NCI-H774 (cell line): ENCODE measurements at regions not wholly inside any gene's neighbourhood (a gene's known extent, or its start where the extent isn't known, plus 50 kb on each side); places are given as distances from the start of the nearest gene placed in this dataset.

Experiments used
- DNase-seq: peaks from one replicate; lab custom pipeline; 2025; lab: John Stamatoyannopoulos, UW

- DNase-seq, result no peak
Observed at GRCh38 chr5:71948206-71948605, 159.1 kb upstream of the MAP1B start.

- DNase-seq, result no peak
Observed at GRCh38 chr5:71949772-71950171, 157.5 kb upstream of the MAP1B start.

GRCh38 chr5:71953866-71954265 is 153.4 kb upstream of the MAP1B start:
- DNase-seq, result no peak

DNA sequence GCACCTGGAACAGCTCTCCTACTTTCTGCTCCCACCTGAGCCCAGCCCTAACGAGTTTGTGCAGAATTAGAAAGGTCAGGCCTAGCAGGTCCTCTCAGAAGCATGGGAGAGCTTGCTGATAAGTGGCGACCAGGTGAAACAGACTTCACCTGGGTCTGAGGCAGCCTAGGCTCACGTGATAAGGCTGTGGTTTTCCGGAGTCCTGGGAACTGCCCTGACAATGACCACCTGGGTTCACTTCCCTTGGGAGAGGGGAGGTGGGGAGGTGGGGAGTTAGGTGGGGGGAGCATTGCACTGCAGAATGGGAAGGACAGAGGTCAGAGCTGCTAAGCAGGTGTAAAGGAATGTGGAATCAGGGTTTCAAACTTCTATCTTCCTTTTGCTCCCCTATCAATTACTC is 152.9 kb upstream of the MAP1B start:
- no peak for DNase-seq

DNA sequence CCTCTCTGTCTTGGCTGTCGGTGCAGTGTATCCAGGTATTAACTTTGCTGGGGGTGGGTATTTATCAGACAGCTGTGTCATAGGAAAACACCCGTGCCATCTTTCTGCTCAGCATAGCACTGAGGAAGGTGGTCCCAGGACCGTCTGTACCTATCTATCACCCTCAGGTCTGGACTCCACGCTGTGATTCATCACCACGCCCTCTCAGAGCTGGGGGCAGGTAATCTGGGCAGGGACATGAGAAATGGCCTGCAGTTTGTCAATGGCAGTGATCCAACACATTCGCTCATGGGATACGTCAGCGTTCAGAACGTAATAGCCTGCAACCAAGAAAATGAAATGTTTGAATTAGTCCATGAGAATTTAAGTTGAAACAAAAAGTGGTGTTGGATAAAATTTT is 151.6 kb upstream of the MAP1B start:
- no peak for DNase-seq

GRCh38 chr5:71957292-71957898 is 149.9 kb upstream of the MAP1B start:
- no peak for DNase-seq

DNA sequence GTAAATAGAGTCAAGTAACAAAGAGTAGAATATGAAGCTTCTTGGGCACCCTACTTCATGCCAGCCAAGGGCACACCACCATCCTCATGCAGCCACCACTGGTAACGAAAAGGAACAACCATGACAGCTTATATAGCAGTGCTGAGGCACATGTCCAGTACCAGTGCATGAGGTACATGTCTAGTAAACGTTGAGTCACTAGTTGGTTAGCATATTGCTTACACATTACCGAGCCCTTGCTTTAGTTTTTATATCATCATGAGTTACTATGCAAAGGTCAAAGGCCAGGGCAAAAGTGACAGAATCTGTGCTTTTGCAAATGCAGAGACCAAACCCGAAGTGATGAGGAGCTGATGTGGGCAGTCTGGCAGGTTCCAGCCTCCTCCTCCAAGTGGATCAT is 147.1 kb upstream of the MAP1B start:
- no peak for DNase-seq

DNA sequence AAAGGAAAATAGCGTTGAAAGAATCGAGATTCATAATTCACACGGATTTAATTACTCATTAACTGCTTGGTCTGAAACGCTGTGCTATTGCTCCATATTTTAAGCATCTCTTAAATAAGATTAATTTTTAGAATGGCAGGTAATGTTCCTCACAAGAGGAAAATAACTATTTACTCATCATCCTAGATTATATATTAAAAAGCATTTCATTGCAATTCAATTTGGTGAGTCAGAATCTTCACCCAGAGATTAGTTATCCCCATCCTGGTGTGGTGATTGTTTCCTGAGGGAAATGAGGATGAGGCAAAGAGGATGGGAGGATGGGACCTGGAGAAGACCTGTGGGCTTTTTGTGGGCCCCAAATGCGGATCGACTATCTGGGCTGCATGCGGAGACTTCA is 145.5 kb upstream of the MAP1B start:
- no peak for DNase-seq

GRCh38 chr5:71969460-71969859 is 137.8 kb upstream of the MAP1B start:
- no peak for DNase-seq

- DNase-seq, result no peak
Observed at GRCh38 chr5:71971862-71972261, 135.4 kb upstream of the MAP1B start.

DNA sequence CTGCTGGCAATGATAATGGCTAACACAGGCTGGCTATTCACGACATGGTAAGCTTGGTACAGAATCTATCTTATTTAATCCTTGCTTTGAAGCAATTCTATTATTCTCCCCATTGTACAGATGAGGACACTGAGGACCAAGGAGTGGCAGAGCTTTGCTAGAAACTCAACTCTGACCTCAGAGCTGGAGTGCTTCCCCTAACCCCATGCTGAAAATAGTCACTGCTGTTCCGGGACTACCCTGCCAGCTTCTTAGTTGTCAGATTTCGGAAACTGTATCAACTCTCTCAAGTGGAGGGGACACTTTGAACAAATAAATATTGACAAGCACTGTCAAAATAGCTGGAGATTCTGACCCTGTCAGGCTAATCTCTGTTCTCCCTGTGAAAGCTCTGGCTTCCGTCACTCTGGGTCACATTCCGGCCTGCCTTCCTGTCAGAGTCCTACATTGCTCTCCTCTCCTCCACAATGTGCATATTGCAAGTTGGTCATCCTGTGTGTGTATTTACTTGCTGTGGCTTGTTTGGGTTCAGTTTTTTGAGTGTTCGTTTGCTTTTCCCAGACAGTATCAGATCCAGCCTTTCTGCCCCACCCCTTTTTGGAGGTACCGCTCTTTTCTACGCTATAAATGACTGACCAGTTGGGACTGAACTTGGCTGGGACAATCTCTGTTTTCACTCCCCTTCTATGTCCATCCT is 134.3 kb upstream of the MAP1B start:
- no peak for DNase-seq

DNA sequence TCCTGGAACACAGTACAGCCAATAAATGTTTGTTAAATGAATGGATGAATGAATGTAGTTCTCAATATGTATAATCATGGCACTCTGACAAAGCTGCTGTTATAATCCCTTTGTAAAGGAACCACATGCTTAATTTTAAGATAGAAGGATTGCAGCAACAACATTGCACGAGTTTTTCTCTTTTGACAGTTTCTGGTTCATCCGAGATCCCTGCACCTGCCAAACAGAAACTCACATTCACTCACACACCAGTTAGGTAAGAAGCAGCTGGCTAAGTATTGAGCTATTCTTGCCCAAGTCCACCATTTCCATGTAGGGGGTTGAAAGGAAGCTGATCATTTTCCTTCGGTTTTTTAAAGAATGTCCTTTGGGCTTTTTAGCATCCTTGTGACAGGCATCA is 133.7 kb upstream of the MAP1B start:
- DNase-seq, result no peak

GRCh38 chr5:71974165-71974564 is 133.1 kb upstream of the MAP1B start:
- DNase-seq, result no peak

DNA sequence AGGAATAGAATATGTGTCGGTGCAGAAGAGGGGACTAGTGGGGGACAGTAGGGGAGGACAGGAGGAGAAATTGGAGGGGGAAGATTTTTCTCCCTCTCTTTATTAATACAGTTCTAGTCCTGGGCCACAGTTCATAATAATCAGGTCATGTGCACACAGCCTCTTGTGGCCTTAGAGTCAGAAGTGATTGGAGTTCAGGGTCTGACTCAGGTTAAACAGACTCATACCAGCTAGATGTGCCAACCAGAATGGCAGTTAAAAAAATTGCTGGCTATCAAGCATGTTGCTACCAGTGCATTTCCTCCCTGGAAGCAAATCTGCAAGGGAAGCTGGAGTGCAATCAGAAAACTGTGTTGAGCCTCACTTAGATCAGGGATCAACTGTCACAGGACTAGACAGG is 132.7 kb upstream of the MAP1B start:
- no peak for DNase-seq

DNA sequence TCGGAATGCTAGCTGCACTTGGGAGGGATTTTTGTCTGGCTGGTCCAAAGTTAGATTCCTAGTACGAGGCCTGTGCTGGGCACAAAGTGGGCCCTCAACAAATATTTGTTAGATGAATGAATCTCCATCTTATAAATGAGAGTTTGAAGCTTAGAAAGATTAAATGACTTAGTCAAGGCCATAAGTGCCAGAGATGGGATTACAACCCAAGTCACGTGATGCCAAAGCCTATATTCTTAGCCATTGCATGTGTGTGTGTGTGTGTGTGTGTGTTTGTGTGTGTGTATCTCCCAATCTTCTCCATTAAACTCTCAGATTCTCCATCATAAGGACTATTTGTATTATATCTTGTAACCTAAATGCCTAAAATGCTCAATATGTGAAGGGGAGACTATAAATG is 130.8 kb upstream of the MAP1B start:
- no peak for DNase-seq

GRCh38 chr5:71977311-71977710 is 130.0 kb upstream of the MAP1B start:
- DNase-seq, result no peak

- DNase-seq, result no peak
Observed at GRCh38 chr5:71978216-71978615, 129.1 kb upstream of the MAP1B start.

DNA sequence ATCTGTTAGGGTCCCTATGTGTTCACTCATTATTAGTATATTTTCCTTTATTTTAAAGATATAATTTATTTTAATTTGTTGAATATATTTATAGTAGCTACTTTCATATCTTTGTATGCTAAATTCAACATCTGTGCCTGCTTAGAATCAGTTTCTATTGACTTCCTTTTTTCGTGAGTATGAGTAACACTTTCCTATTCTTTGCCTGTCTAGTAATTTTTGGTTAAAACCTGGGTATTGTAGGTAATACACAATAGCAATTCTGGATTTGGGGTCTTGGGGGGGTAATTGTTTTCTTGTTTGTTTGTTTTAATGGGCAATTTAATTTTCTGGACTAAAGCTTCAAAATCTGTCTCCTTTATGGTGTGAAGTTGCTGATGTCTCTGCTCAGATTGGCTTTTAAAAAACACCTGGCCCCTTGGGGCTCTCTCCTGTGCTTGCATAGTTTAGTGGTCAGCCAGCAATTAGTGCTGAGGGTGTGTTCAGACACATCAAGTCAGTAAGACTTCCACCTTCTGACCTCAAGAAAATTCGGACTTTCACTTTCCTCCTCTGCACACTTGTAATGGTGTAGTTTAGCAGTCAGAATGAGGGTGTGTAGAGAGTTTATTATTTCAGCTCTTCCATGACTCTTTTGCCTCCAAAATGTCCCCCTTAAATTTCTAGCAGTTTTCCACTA is 124.4 kb upstream of the MAP1B start:
- DNase-seq, result no peak

DNA sequence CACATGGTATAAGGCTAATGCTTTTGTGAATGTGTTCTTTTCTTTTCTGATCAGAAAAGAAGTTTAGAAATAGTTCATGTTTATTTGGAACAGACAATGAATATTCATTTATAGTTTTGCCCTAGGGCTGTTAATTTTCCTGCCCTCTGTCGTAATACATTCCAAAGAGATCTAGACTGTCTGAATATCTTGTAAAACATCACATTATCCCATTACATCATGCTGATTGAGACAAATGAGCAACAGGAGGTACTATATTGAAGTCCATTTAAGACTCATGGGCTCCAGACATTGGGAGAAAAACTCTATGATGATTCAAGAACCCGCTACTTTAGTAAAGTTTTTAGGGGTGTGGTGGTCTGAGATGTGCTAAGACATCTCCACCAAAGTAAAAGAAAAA is 121.2 kb upstream of the MAP1B start:
- no peak for DNase-seq

DNA sequence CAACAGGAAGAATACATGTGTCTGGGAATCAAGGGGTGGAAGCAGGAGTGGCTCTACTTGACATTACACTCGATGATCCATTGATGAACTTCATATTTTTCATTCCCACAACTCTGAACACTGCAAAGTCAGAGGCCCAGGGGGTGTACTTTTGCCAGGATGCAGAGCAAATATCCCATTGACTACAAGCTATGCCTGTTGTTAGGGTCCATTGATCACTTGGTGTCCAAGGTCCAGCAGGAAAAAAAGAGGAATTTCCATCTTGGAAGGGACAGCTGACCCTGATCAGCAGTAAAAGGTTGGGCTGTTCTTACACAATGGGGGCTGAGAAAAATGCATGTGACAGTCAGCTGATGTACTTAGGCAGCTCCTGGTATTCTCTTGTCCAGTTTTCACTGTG is 118.5 kb upstream of the MAP1B start:
- DNase-seq, result no peak

- DNase-seq, result no peak
Observed at GRCh38 chr5:71993600-71993999, 113.7 kb upstream of the MAP1B start.

DNA sequence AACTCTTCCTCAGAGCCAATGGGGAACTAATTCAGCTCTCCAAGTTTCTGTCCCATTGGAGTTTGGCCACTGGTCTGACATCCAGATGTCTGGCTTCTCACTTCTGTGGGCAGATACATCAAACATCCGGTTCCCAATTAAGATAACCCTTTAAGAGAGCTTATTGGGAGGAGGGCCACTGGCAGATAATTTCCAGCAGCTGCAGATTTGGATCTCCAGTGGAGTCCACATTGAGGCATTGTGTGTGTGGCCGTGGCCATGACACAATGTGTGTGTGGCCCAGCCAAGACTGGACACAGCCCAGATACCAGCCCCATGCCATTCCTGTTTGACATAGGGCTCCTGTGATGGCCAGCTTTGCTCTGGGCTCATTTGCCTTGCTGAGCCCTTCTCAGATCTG is 110.5 kb upstream of the MAP1B start:
- no peak for DNase-seq

GRCh38 chr5:71998746-71999145 is 108.5 kb upstream of the MAP1B start:
- no peak for DNase-seq

DNA sequence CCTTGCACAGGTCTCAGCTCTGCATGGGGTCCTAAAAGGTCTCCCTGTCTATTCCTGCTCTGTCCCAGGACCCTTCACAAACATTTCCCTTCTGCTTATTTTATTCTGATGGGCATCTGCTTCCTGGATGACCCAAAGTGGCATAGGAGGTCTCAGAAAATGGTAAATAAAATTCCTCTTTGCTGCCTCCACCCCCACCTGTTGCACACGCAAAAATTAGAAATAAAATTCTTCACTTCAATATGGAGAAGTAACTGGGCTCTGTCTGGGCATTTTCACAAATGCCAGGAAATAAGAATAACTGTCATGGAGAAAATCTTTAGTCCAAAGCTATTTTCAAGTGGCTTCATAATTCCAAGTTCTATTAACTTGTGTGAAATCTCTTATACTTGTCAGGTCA is 106.6 kb upstream of the MAP1B start:
- DNase-seq, result no peak
